IMR-90 (cell line): ENCODE measurements at regions not wholly inside any gene's neighbourhood (a gene's known extent, or its start where the extent isn't known, plus 50 kb on each side); places are given as distances from the start of the nearest gene placed in this dataset.

Source experiments
- ATAC-seq: fragments of 200-7000 bp; cut with Tn5 transposase; 2 replicates; pipeline ENCODE4 v1.9.1; 2020; ENCODE audit warnings: low read depth, mild to moderate bottlenecking, moderate library complexity
- BruUV-seq: library from RNA; stranded (reverse); fragments of 400-500 nt; replicated peaks from 2 replicates; lab custom pipeline; 2021; lab: Mats Ljungman, UMichigan
- CTCF ChIA-PET: fragments of 300-600 bp; formaldehyde crosslinking; extraction: SDS; loops from one replicate; lab custom pipeline; 2021; ENCODE audit warnings: antibody characterized with exemption; lab: Yijun Ruan, JAX
- POLR2A ChIA-PET: fragments of 300-600 bp; sonication (Branson Sonifier 250); formaldehyde crosslinking; loops from one replicate; lab custom pipeline; 2022; ENCODE audit warnings: antibody characterized with exemption; ENCODE audit not compliant: unreplicated experiment; lab: Charles Lee
- DNase-seq: peaks from one replicate; pipeline ENCODE4 v3.0.0; 2013
- H2AFZ ChIP-seq: replicated peaks from 2 replicates; pipeline ENCODE3; 2013; ENCODE audit warnings: low read length, mild to moderate bottlenecking; ENCODE audit not compliant: poor library complexity
- H2AK5ac ChIP-seq: 2 replicates; pipeline ENCODE4 v1.6.1; 2013; ENCODE audit warnings: low read depth, low read length, inconsistent platforms
- H2AK9ac ChIP-seq: replicated peaks from 2 replicates; pipeline ENCODE3; 2013; ENCODE audit warnings: mild to moderate bottlenecking, low read depth, low read length, moderate library complexity; ENCODE audit not compliant: poor library complexity
- H2BK120ac ChIP-seq: 2 replicates; pipeline ENCODE4 v1.6.1; 2013; ENCODE audit warnings: low read depth, low read length, inconsistent platforms
- H2BK15ac ChIP-seq: 3 replicates; pipeline ENCODE4 v1.6.1; 2013; ENCODE audit warnings: low read depth, low read length, inconsistent platforms
- H2BK20ac ChIP-seq: 2 replicates; pipeline ENCODE4 v1.6.1; 2013; ENCODE audit warnings: low read depth, mild to moderate bottlenecking, inconsistent platforms, low read length, moderate library complexity
- H2BK5ac ChIP-seq: 2 replicates; pipeline ENCODE4 v1.6.1; 2013; ENCODE audit warnings: mild to moderate bottlenecking, low read depth, low read length, inconsistent platforms; ENCODE audit not compliant: poor library complexity, severe bottlenecking
- H3K14ac ChIP-seq: replicated peaks from 2 replicates; pipeline ENCODE4 v1.6.1; 2013; ENCODE audit warnings: low read depth, low read length, inconsistent platforms
- H3K18ac ChIP-seq: 2 replicates; pipeline ENCODE4 v1.6.1; 2013; ENCODE audit warnings: low read depth, low read length, control low read depth
- H3K23ac ChIP-seq: 2 replicates; pipeline ENCODE4 v1.6.1; 2013; ENCODE audit warnings: low read depth, low read length, inconsistent platforms
- H3K27ac ChIP-seq: 2 replicates; pipeline ENCODE4 v1.5.1; 2013; ENCODE audit warnings: mild to moderate bottlenecking, control low read depth, low read length; ENCODE audit not compliant: insufficient read depth
- H3K27me3 ChIP-seq: 2 replicates; pipeline ENCODE4 v1.6.1; 2013; ENCODE audit warnings: low read length; ENCODE audit not compliant: control insufficient read depth, insufficient read depth
- H3K36me3 ChIP-seq: 2 replicates; pipeline ENCODE4 v1.6.1; 2013; ENCODE audit warnings: low read length, mixed read lengths; ENCODE audit not compliant: control insufficient read depth, insufficient read depth
- H3K4ac ChIP-seq: 2 replicates; pipeline ENCODE4 v1.6.1; 2013; ENCODE audit warnings: low read depth, low read length, inconsistent platforms
- H3K4me1 ChIP-seq: 2 replicates; pipeline ENCODE4 v1.6.1; 2013; ENCODE audit warnings: low read length, mixed read lengths; ENCODE audit not compliant: control insufficient read depth, insufficient read depth
- H3K4me2 ChIP-seq: 2 replicates; pipeline ENCODE4 v1.6.1; 2013; ENCODE audit warnings: low read depth, mild to moderate bottlenecking, control low read depth, low read length, moderate library complexity
- H3K4me3 ChIP-seq: 2 replicates; pipeline ENCODE4 v1.5.1; 2013; ENCODE audit warnings: low read depth, mild to moderate bottlenecking, control low read depth, low read length, moderate library complexity; ENCODE audit not compliant: insufficient read depth
- H3K56ac ChIP-seq: 2 replicates; pipeline ENCODE4 v1.6.1; 2013; ENCODE audit warnings: low read length, inconsistent platforms; ENCODE audit not compliant: insufficient read depth; ENCODE audit errors: extremely low read depth
- H3K79me1 ChIP-seq, 2 experiments: 2 replicates each; pipeline ENCODE4 v1.6.1; 2013; ENCODE audit warnings: low read length in 2 of 2, inconsistent platforms in 1 of 2, low read depth in 1 of 2
- H3K9ac ChIP-seq: 2 replicates; pipeline ENCODE4 v1.6.1; 2013; ENCODE audit warnings: low read depth, low read length, control low read depth
- H3K9me1 ChIP-seq: 2 replicates; pipeline ENCODE4 v1.6.1; 2013; ENCODE audit warnings: low read length, inconsistent platforms; ENCODE audit not compliant: insufficient read depth
- H3K9me3 ChIP-seq: 2 replicates; pipeline ENCODE4 v1.6.1; 2013; ENCODE audit warnings: low read length; ENCODE audit not compliant: control insufficient read depth, insufficient read depth
- H4K20me1 ChIP-seq: 2 replicates; pipeline ENCODE4 v1.6.1; 2013; ENCODE audit warnings: low read length, inconsistent platforms; ENCODE audit not compliant: insufficient read depth
- H4K5ac ChIP-seq: 2 replicates; pipeline ENCODE4 v1.6.1; 2013; ENCODE audit warnings: mild to moderate bottlenecking, low read depth, low read length, control low read depth
- H4K8ac ChIP-seq, 2 experiments: 2 replicates each; pipeline ENCODE4 v1.6.1; 2013; ENCODE audit warnings: low read depth in 2 of 2, low read length in 2 of 2, control low read depth in 1 of 2, inconsistent platforms in 1 of 2
- H4K91ac ChIP-seq: 2 replicates; pipeline ENCODE4 v1.6.1; 2013; ENCODE audit warnings: low read depth, low read length, inconsistent platforms; ENCODE audit not compliant: insufficient read depth
- BHLHE40 ChIP-seq: fragments of 150-350 bp; IDR thresholded peaks from 2 replicates; pipeline ENCODE4 v1.6.1; 2016; ENCODE audit warnings: mild to moderate bottlenecking, low read depth, low read length
- CEBPB ChIP-seq: IDR thresholded peaks from 2 replicates; pipeline ENCODE4 v1.6.1; 2012; ENCODE audit warnings: low read depth, low read length, improper control_type of control experiment
- CHD1 ChIP-seq: IDR thresholded peaks from 2 replicates; pipeline ENCODE4 v1.6.1; 2012; ENCODE audit warnings: low read depth, low read length, improper control_type of control experiment
- CTCF ChIP-seq: conservative IDR thresholded peaks from 2 replicates; pipeline ENCODE4 v1.5.1; 2012; ENCODE audit warnings: mild to moderate bottlenecking, low read depth, low read length, improper control_type of control experiment
- ELK1 ChIP-seq: fragments of 150-350 bp; IDR thresholded peaks from 2 replicates; pipeline ENCODE4 v1.6.1; 2016; ENCODE audit warnings: low read depth, mild to moderate bottlenecking, low read length, moderate library complexity, borderline replicate concordance
- FOS ChIP-seq: fragments of 150-350 bp; IDR thresholded peaks from 2 replicates; pipeline ENCODE4 v1.6.1; 2016; ENCODE audit warnings: low read depth, low read length
- MAFK ChIP-seq: IDR thresholded peaks from 2 replicates; pipeline ENCODE4 v1.6.1; 2012; ENCODE audit warnings: low read depth, low read length, improper control_type of control experiment
- MAZ ChIP-seq: IDR thresholded peaks from 2 replicates; pipeline ENCODE4 v1.6.1; 2012; ENCODE audit warnings: low read depth, mild to moderate bottlenecking, low read length, improper control_type of control experiment, moderate library complexity, borderline replicate concordance
- MXI1 ChIP-seq: IDR thresholded peaks from 2 replicates; pipeline ENCODE4 v1.6.1; 2012; ENCODE audit warnings: low read depth, mild to moderate bottlenecking, low read length, moderate library complexity, borderline replicate concordance
- NFE2L2 ChIP-seq: fragments of 150-350 bp; IDR thresholded peaks from 2 replicates; pipeline ENCODE4 v1.6.1; 2016; ENCODE audit warnings: low read depth, mild to moderate bottlenecking, low read length
- POLR2A ChIP-seq: IDR thresholded peaks from 2 replicates; pipeline ENCODE4 v1.6.1; 2012; ENCODE audit warnings: mild to moderate bottlenecking, low read depth, low read length
- RAD21 ChIP-seq: IDR thresholded peaks from 2 replicates; pipeline ENCODE4 v1.6.1; 2012; ENCODE audit warnings: low read length, improper control_type of control experiment
- RCOR1 ChIP-seq: IDR thresholded peaks from 2 replicates; pipeline ENCODE4 v1.6.1; 2012; ENCODE audit warnings: mild to moderate bottlenecking, low read length, improper control_type of control experiment; ENCODE audit not compliant: insufficient replicate concordance
- RFX5 ChIP-seq: IDR thresholded peaks from 2 replicates; pipeline ENCODE4 v1.8.0; 2012; ENCODE audit warnings: low read depth, mild to moderate bottlenecking, low read length, moderate library complexity
- SMC3 ChIP-seq: fragments of 150-350 bp; IDR thresholded peaks from 2 replicates; pipeline ENCODE4 v1.6.1; 2016; ENCODE audit warnings: low read depth, mild to moderate bottlenecking, antibody characterized with exemption, low read length, moderate library complexity
- USF2 ChIP-seq: fragments of 150-350 bp; IDR thresholded peaks from 2 replicates; pipeline ENCODE4 v1.6.1; 2017; ENCODE audit warnings: mild to moderate bottlenecking, antibody characterized with exemption, low read length, low read depth
- WGBS, 2 experiments: methylation state at CpG; one replicate each; pipeline versions ENCODE4 v1.1.5 to v1.1.7; 2013; ENCODE audit warnings: missing lambda C conversion rate in 2 of 2; ENCODE audit not compliant: insufficient read length in 1 of 2; ENCODE audit errors: extremely low coverage in 2 of 2; 5-methylcytosine and 5-hydroxymethylcytosine counted together
- dilution Hi-C: fragments of 300-500 bp; cut with HindIII; formaldehyde crosslinking; loops from one replicate; pipeline ENCODE4 v1.14.3; 2018; ENCODE audit warnings: low sequenced_read_pairs; ENCODE audit not compliant: unreplicated experiment
- in situ Hi-C: fragments of 300-500 bp; cut with MboI; formaldehyde crosslinking; loops from 3 replicates; pipeline ENCODE4 v1.14.3; 2019; ENCODE audit warnings: low sequenced_read_pairs, inconsistent platforms, mixed read lengths
- intact Hi-C: fragments of 100-400 bp; cut with micrococcal nuclease; formaldehyde crosslinking; loops from 2 replicates; pipeline ENCODE4 v1.10.0; 2022

GRCh38 chr1:22386774-22387173, 64.9 kb upstream of the ZBTB40 start:
- H3K4me3 ChIP-seq = no peak overlapping the region
- no peak overlapping the region for H2BK120ac ChIP-seq
- H3K9ac ChIP-seq = no peak overlapping the region
- DNase-seq (no peak), ATAC-seq (no peak)
- TF ChIP-seq MAFK (no peak), RAD21 (no peak), MXI1 (no peak), RFX5 (no peak), CHD1 (no peak), MAZ (no peak), CTCF (no peak), USF2 (no peak), POLR2A (no peak), SMC3 (no peak), FOS (no peak), NFE2L2 (no peak), BHLHE40 (no peak), RCOR1 (no peak), ELK1 (no peak), CEBPB (no peak)
- peaks cover 63% of the 10 kb centered on the region for H3K27me3 ChIP-seq
- no peak overlapping the region for H3K4me2 ChIP-seq
- H3K23ac ChIP-seq = no peak overlapping the region
- no peak overlapping the region for H4K91ac ChIP-seq
- no peak overlapping the region for H3K4ac ChIP-seq
- no peaks in the 10 kb centered on the region for H3K79me1 ChIP-seq
- no peak overlapping the region for H2AFZ ChIP-seq
- POLR2A ChIA-PET = no interaction called here
- no peaks in the 10 kb centered on the region for H3K9me1 ChIP-seq
- intact Hi-C loops (no loop called here), in situ Hi-C loops (no loop called here), dilution Hi-C loops (no loop called here)
- WGBS, 2 experiments = no CpG with 5 or more reads among the region's 3 CpGs
- H2BK15ac ChIP-seq = no peak overlapping the region
- H3K4me1 ChIP-seq = no peaks in the 10 kb centered on the region
- CTCF ChIA-PET = no interaction called here
- H3K27ac ChIP-seq = no peak overlapping the region
- no peak overlapping the region for H3K56ac ChIP-seq
- no TSS peak for BruUV-seq
- H3K36me3 ChIP-seq = no peaks in the 10 kb centered on the region
- no peak overlapping the region for H4K8ac ChIP-seq
- no peak overlapping the region for H4K5ac ChIP-seq
- H3K18ac ChIP-seq = no peak overlapping the region
- H2AK9ac ChIP-seq = no peak overlapping the region
- no peak overlapping the region for H2AK5ac ChIP-seq
- no peaks in the 10 kb centered on the region for H4K20me1 ChIP-seq
- H3K9me3 ChIP-seq = peaks cover 5% of the 10 kb centered on the region; the same call in 1 of the 2 replicates
- no peak overlapping the region for H3K14ac ChIP-seq
- no peak overlapping the region for H2BK20ac ChIP-seq
- no peak overlapping the region for H2BK5ac ChIP-seq
